ENCODE measurements at regions not wholly inside any gene's neighbourhood (a gene's known extent, or its start where the extent isn't known, plus 50 kb on each side); places are given as distances from the start of the nearest gene placed in this dataset.

- DNase-seq (ENCODE audit: low read depth) = no peak
- no peak overlapping the region for H3K4me3 ChIP-seq (replicated peaks; ENCODE audit: low read depth, low read length)
- TF ChIP-seq, protein P1, sequence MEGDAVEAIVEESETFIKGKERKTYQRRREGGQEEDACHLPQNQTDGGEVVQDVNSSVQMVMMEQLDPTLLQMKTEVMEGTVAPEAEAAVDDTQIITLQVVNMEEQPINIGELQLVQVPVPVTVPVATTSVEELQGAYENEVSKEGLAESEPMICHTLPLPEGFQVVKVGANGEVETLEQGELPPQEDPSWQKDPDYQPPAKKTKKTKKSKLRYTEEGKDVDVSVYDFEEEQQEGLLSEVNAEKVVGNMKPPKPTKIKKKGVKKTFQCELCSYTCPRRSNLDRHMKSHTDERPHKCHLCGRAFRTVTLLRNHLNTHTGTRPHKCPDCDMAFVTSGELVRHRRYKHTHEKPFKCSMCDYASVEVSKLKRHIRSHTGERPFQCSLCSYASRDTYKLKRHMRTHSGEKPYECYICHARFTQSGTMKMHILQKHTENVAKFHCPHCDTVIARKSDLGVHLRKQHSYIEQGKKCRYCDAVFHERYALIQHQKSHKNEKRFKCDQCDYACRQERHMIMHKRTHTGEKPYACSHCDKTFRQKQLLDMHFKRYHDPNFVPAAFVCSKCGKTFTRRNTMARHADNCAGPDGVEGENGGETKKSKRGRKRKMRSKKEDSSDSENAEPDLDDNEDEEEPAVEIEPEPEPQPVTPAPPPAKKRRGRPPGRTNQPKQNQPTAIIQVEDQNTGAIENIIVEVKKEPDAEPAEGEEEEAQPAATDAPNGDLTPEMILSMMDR (IDR thresholded peaks at IDR 0.05; ENCODE audit: low read length, missing control alignments) = no peak
Observed at GRCh38 chr5:108557686-108558085, 175.8 kb upstream of the FBXL17 start.

- H3K4me3 ChIP-seq (replicated peaks; ENCODE audit: low read depth, low read length) = no peak overlapping the region
- no peak for DNase-seq (ENCODE audit: low read depth)
- TF ChIP-seq, protein P1 (IDR thresholded peaks at IDR 0.05; ENCODE audit: low read length, missing control alignments) = no peak
Observed at GRCh38 chr5:108556441-108557145, 174.7 kb upstream of the FBXL17 start.

GRCh38 chr5:108548684-108549596, 167.0 kb upstream of the FBXL17 start:
- TF ChIP-seq, protein P1 (IDR thresholded peaks at IDR 0.05; ENCODE audit: low read length, missing control alignments) = no peak
- no peak for DNase-seq (ENCODE audit: low read depth)
- no peak overlapping the region for H3K4me3 ChIP-seq (replicated peaks; ENCODE audit: low read depth, low read length)

DNA sequence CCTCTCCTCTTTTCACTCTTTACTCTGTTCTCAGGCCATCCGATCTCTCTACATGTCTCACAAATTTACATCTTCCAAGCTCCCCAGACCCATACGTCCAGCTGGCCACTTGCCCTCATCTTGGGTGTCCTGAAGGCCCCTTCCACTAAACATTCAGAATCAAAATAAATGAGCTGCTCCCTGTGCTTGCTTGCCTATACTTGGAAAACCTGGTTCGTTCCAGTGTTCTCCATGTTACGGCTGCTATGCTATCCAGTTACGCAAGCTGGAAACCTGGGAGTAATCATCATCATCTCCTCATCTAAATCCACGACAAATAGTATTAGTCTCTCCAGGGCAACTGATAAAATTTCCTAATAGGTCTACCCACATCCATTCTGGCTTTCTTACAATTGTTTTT, 165.0 kb upstream of the FBXL17 start:
- no peak for DNase-seq (ENCODE audit: low read depth)
- TF ChIP-seq, protein P1 (IDR thresholded peaks at IDR 0.05; ENCODE audit: low read length, missing control alignments) = no peak

GRCh38 chr5:108545301-108545700, 163.4 kb upstream of the FBXL17 start:
- no peak for DNase-seq (ENCODE audit: low read depth)
- no peak overlapping the region for H3K4me3 ChIP-seq (replicated peaks; ENCODE audit: low read depth, low read length)
- TF ChIP-seq, protein P1 (IDR thresholded peaks at IDR 0.05; ENCODE audit: low read length, missing control alignments) = no peak

More for the DNA sequence above, 165.0 kb upstream of the FBXL17 start:
- no peak overlapping the region for H3K4me3 ChIP-seq (replicated peaks; ENCODE audit: low read depth, low read length)

GRCh38 chr5:108543486-108543885, 161.6 kb upstream of the FBXL17 start:
- H3K4me3 ChIP-seq (replicated peaks; ENCODE audit: low read depth, low read length) = no peak overlapping the region
- no peak for DNase-seq (ENCODE audit: low read depth)
- TF ChIP-seq, protein P1 (IDR thresholded peaks at IDR 0.05; ENCODE audit: low read length, missing control alignments) = no peak
